NCI-H1092 (cell line): ENCODE measurements at regions not wholly inside any gene's neighbourhood (a gene's known extent, or its start where the extent isn't known, plus 50 kb on each side); places are given as distances from the start of the nearest gene placed in this dataset.

ENCODE experiments used
- DNase-seq: peaks from one replicate; lab custom pipeline; 2025; lab: John Stamatoyannopoulos, UW

GRCh38 chr3:34011171-34012101, 213.0 kb downstream of the PDCD6IP start:
- DNase-seq = no peak

- no peak for DNase-seq
Measured at GRCh38 chr3:34012102-34012461, 213.7 kb downstream of the PDCD6IP start.

- no peak for DNase-seq
Measured at GRCh38 chr3:34013818-34014570, 215.6 kb downstream of the PDCD6IP start.

GRCh38 chr3:34015204-34016142, 217.0 kb downstream of the PDCD6IP start:
- DNase-seq = no peak

- no peak for DNase-seq
Measured at GRCh38 chr3:34016925-34017587, 218.6 kb downstream of the PDCD6IP start.

- no peak for DNase-seq
Measured at GRCh38 chr3:34017757-34018156, 219.3 kb downstream of the PDCD6IP start.

- no peak for DNase-seq
Measured at GRCh38 chr3:34019158-34019557, 220.7 kb downstream of the PDCD6IP start.

GRCh38 chr3:34020170-34020569, 221.7 kb downstream of the PDCD6IP start:
- no peak for DNase-seq

- no peak for DNase-seq
Measured at GRCh38 chr3:34020726-34021680, 222.6 kb downstream of the PDCD6IP start.

GRCh38 chr3:34022147-34022546, 223.7 kb downstream of the PDCD6IP start:
- no peak for DNase-seq

- no peak for DNase-seq
Measured at GRCh38 chr3:34024447-34025240, 226.2 kb downstream of the PDCD6IP start.

GRCh38 chr3:34033839-34034238, 235.4 kb downstream of the PDCD6IP start:
- no peak for DNase-seq

- DNase-seq = no peak
Measured at GRCh38 chr3:34034840-34035239, 236.4 kb downstream of the PDCD6IP start.

- no peak for DNase-seq
Measured at GRCh38 chr3:34035775-34036174, 237.3 kb downstream of the PDCD6IP start.

- DNase-seq = no peak
Measured at GRCh38 chr3:34037260-34037659, 238.8 kb downstream of the PDCD6IP start.

- DNase-seq = no peak
Measured at GRCh38 chr3:34038131-34038530, 239.7 kb downstream of the PDCD6IP start.

GRCh38 chr3:34046154-34046553, 247.7 kb downstream of the PDCD6IP start:
- no peak for DNase-seq

- no peak for DNase-seq
Measured at GRCh38 chr3:34053626-34054025, 255.2 kb downstream of the PDCD6IP start.

- no peak for DNase-seq
Measured at GRCh38 chr3:34056181-34056910, 257.9 kb downstream of the PDCD6IP start.
